Gastroesophageal sphincter (tissue), 4 donors: ENCODE measurements at regions not wholly inside any gene's neighbourhood (a gene's known extent, or its start where the extent isn't known, plus 50 kb on each side); places are given as distances from the start of the nearest gene placed in this dataset.

Source experiments
- ATAC-seq: fragments of 150-250 bp; one replicate; pipeline ENCODE4 v1.9.1; 2016; ENCODE audit warnings: mild to moderate bottlenecking, moderate library complexity
- H3K27ac ChIP-seq, 4 donors: fragments of 200-600 bp; sonication (generic) in 3 of 4; 1 replicate in 3 of 4; 2 replicates in 1 of 4; pipeline ENCODE4 v1.5.1; 2016 to 2019
- H3K27me3 ChIP-seq: fragments of 200-600 bp; sonication (generic); one replicate; pipeline ENCODE4 v1.5.1; 2019
- H3K36me3 ChIP-seq, 2 donors: fragments of 200-600 bp; sonication (generic); one replicate each; pipeline ENCODE4 v1.5.1; 2019; ENCODE audit warnings: control low read depth in 1 of 2
- H3K4me1 ChIP-seq, 3 donors: fragments of 200-600 bp; sonication (generic); 1 replicate in 2 of 3; 2 replicates in 1 of 3; pipeline ENCODE4 v1.5.1; 2016 to 2019; ENCODE audit warnings: control low read depth in 2 of 3
- H3K4me3 ChIP-seq, 2 donors: fragments of 200-600 bp; sonication (generic); one replicate each; pipeline ENCODE4 v1.5.1; 2019; ENCODE audit warnings: mild to moderate bottlenecking in 1 of 2, moderate library complexity in 1 of 2
- H3K9me3 ChIP-seq, 3 donors: fragments of 200-600 bp; sonication (generic); one replicate each; pipeline ENCODE4 v1.5.1; 2017 to 2019; ENCODE audit warnings: control low read depth in 2 of 3
- EP300 ChIP-seq: sonication (generic); formaldehyde crosslinking; IDR thresholded peaks from one replicate; pipeline ENCODE4 v1.6.1; 2017; ENCODE audit warnings: antibody characterized with exemption, mild to moderate bottlenecking
- POLR2A ChIP-seq, 2 donors: fragments of 450-650 bp; IDR thresholded peaks; one replicate each; pipeline ENCODE4 v1.6.1; 2017; ENCODE audit warnings: antibody characterized with exemption in 2 of 2, mild to moderate bottlenecking in 2 of 2, moderate library complexity in 1 of 2
- POLR2AphosphoS5 ChIP-seq: sonication (generic); formaldehyde crosslinking; IDR thresholded peaks from one replicate; pipeline ENCODE4 v1.6.1; 2017; ENCODE audit warnings: antibody characterized with exemption
- WGBS, 2 donors: methylation state at CpG; one replicate each; pipeline ENCODE4 v1.1.5; 2018; ENCODE audit warnings: low coverage in 1 of 2; 5-methylcytosine and 5-hydroxymethylcytosine counted together
- TF ChIP-seq, protein P1 (sequence below), 4 experiments: fragments of 200-600 bp in 2 of 4; fragments of 450-650 bp in 2 of 4; sonication (generic) in 1 of 4; IDR thresholded peaks; one replicate each; pipeline ENCODE4 v1.5.1; 2017 to 2019; ENCODE audit warnings: antibody characterized with exemption in 4 of 4, mild to moderate bottlenecking in 2 of 4, moderate library complexity in 2 of 4

GRCh38 chr6:142698751-142699150 is 246.2 kb downstream of the HIVEP2 start:
- ATAC-seq: no peak
- H3K27ac ChIP-seq: no peak overlapping the region
- H3K4me3 ChIP-seq: no peak overlapping the region
- H3K9me3 ChIP-seq: no peaks in the 10 kb centered on the region
- WGBS, 2 donors: 88 to 94% methylated on average over 2 of the region's 2 CpGs
- no peaks in the 10 kb centered on the region for H3K36me3 ChIP-seq
- TF ChIP-seq, protein P1, sequence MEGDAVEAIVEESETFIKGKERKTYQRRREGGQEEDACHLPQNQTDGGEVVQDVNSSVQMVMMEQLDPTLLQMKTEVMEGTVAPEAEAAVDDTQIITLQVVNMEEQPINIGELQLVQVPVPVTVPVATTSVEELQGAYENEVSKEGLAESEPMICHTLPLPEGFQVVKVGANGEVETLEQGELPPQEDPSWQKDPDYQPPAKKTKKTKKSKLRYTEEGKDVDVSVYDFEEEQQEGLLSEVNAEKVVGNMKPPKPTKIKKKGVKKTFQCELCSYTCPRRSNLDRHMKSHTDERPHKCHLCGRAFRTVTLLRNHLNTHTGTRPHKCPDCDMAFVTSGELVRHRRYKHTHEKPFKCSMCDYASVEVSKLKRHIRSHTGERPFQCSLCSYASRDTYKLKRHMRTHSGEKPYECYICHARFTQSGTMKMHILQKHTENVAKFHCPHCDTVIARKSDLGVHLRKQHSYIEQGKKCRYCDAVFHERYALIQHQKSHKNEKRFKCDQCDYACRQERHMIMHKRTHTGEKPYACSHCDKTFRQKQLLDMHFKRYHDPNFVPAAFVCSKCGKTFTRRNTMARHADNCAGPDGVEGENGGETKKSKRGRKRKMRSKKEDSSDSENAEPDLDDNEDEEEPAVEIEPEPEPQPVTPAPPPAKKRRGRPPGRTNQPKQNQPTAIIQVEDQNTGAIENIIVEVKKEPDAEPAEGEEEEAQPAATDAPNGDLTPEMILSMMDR (IDR thresholded peaks at IDR 0.05): no peak
- no peak for TF ChIP-seq POLR2A (IDR thresholded peaks at IDR 0.05)
- TF ChIP-seq POLR2AphosphoS5: no peak
- no peak for TF ChIP-seq EP300
- H3K4me1 ChIP-seq: peaks cover 0 to 23% (median 0%) of the 10 kb centered on the region in 3 donors
- no peaks in the 10 kb centered on the region for H3K27me3 ChIP-seq

- TF ChIP-seq, protein P1 (IDR thresholded peaks at IDR 0.05): no peak
- TF ChIP-seq EP300 (no peak), POLR2AphosphoS5 (no peak), POLR2A (IDR thresholded peaks at IDR 0.05) (no peak)
- Histone ChIP-seq H3K27me3 (no peaks in the 10 kb centered on the region), H3K36me3 (no peaks in the 10 kb centered on the region), H3K9me3 (no peaks in the 10 kb centered on the region), H3K27ac (no peak overlapping the region), H3K4me1 (peaks cover 0 to 21% (median 0%) of the 10 kb centered on the region in 3 donors), H3K4me3 (no peak overlapping the region)
- ATAC-seq: no peak
- 83 to 100% methylated on average over 1 of the region's 2 CpGs for WGBS, 2 donors
These were observed 245.6 kb downstream of the HIVEP2 start for GRCh38 chr6:142699391-142699790.

DNA sequence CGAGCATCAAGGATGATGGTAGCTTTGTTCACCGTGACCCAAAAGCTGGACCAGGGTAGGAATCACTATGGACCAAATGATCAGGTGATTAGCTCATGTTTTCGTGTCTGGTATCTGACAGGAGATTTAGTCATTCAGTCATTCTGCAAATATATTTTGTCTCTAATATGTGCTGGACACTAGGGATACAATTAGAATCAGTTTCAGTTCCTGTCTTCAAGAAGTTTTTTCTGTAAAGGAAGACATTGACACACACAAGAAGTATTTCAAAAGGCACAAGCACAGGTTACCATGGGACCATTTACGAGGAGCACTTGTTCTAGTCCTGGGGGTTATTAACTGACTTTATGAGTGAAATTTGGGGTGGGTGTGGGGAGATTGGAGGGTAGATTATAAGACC is 244.9 kb downstream of the HIVEP2 start:
- no peaks in the 10 kb centered on the region for H3K27me3 ChIP-seq
- 96 to 100% methylated on average over 3 of the region's 4 CpGs for WGBS, 2 donors
- ATAC-seq: no peak
- TF ChIP-seq POLR2A (IDR thresholded peaks at IDR 0.05) (no peak), POLR2AphosphoS5 (no peak), EP300 (no peak)
- TF ChIP-seq, protein P1 (IDR thresholded peaks at IDR 0.05): no peak
- no peak overlapping the region for H3K4me3 ChIP-seq
- no peak overlapping the region for H3K27ac ChIP-seq
- H3K9me3 ChIP-seq: no peaks in the 10 kb centered on the region
- H3K36me3 ChIP-seq: no peaks in the 10 kb centered on the region
- H3K4me1 ChIP-seq: peaks cover 0 to 15% (median 0%) of the 10 kb centered on the region in 3 donors

GRCh38 chr6:142700671-142701312 is 244.2 kb downstream of the HIVEP2 start:
- no peak overlapping the region for H3K27ac ChIP-seq
- no peak overlapping the region for H3K4me3 ChIP-seq
- TF ChIP-seq, protein P1 (IDR thresholded peaks at IDR 0.05): no peak
- no peak for TF ChIP-seq EP300
- TF ChIP-seq POLR2AphosphoS5: no peak
- no peak for TF ChIP-seq POLR2A (IDR thresholded peaks at IDR 0.05)
- no peaks in the 10 kb centered on the region for H3K36me3 ChIP-seq
- 80 to 81% methylated on average over 1 to 4 of the region's 7 CpGs for WGBS, 2 donors
- H3K4me1 ChIP-seq: peaks cover 0 to 11% (median 0%) of the 10 kb centered on the region in 3 donors
- no peaks in the 10 kb centered on the region for H3K27me3 ChIP-seq
- no peak for ATAC-seq
- H3K9me3 ChIP-seq: no peaks in the 10 kb centered on the region
